ENCODE measurements at regions not wholly inside any gene's neighbourhood (a gene's known extent, or its start where the extent isn't known, plus 50 kb on each side); places are given as distances from the start of the nearest gene placed in this dataset.

DNA sequence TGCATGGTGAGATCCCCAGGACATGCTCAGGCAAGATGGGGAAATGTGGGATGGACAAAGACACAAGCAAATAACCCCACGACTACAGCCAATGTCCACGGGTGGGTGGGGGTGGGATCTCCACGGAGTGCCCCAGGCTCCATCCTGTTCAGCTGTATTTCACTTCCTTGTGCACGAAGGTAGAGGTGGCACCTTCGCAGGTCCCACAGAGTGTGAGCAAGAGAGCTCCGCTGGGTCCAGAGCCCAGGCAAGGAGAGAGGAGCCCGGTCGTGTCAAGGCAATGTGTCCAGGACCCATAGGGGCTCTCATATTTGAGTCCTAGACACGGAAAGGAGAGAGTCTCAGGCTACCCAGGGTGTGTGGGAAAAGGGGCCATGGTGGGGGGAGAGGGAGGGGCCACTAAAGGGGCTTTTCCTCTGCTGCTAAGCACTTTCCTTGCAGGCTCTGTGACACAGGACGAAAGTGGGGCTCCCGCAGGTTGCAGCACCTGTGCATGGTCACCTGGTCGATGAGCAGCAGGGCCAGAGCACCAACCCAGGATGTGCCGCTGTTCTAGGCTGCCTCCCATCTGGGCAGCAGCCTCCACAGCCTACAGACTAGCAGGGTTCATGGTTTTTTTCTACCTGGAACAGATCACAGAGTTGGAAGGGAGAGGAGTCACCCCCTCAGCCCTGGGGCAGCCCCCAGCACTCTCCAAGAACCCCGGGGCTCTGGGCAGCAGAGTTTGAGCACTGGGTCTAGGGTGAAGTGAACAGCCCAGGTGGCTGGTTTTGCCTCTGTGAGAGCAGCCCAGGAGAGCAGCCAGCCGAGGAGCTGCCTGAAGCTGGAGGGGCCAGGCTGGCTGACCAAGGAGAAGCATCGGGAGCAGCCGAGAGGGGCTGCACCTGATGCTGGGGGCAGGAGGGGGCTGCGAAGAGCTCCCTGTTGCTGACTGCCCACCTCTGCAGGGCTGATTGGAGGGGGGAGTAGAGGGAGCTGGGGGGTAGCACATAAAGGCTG is 100.7 kb upstream of the MVB12B start:
- H3K4me3 Mint-ChIP-seq: no peak overlapping the region
- ChIA-PET POLR2A (no interaction called here), CTCF (interaction anchor here (1.2 kb wide), 1 partner anchor 818 kb away, joined by 4 read pairs; no protein-coding TSS in a partner anchor)
- H3K4me1 Mint-ChIP-seq: no peaks in the 10 kb centered on the region
- H3K36me3 Mint-ChIP-seq (ENCODE audit: low read depth): no peaks in the 10 kb centered on the region
- no peak for DNase-seq
- H3K27me3 Mint-ChIP-seq: peaks cover 38% of the 10 kb centered on the region
- H3K27ac Mint-ChIP-seq: no peak overlapping the region
- no peaks in the 10 kb centered on the region for H3K9me3 Mint-ChIP-seq

- DNase-seq: no peak
- Mint-ChIP-seq H3K4me3 (no peak overlapping the region), H3K27me3 (peaks cover 25% of the 10 kb centered on the region), H3K27ac (no peak overlapping the region), H3K9me3 (no peaks in the 10 kb centered on the region), H3K4me1 (no peaks in the 10 kb centered on the region), H3K36me3 (ENCODE audit: low read depth) (no peaks in the 10 kb centered on the region)
- ChIA-PET CTCF (interaction anchor here (0.5 to 1.2 kb wide), 2 partner anchors 820 to 1893 kb away, joined by 3 to 4 read pairs; no protein-coding TSS in a partner anchor), POLR2A (no interaction called here)
These were observed 99.4 kb upstream of the MVB12B start for GRCh38 chr9:126226991-126227936.

DNA sequence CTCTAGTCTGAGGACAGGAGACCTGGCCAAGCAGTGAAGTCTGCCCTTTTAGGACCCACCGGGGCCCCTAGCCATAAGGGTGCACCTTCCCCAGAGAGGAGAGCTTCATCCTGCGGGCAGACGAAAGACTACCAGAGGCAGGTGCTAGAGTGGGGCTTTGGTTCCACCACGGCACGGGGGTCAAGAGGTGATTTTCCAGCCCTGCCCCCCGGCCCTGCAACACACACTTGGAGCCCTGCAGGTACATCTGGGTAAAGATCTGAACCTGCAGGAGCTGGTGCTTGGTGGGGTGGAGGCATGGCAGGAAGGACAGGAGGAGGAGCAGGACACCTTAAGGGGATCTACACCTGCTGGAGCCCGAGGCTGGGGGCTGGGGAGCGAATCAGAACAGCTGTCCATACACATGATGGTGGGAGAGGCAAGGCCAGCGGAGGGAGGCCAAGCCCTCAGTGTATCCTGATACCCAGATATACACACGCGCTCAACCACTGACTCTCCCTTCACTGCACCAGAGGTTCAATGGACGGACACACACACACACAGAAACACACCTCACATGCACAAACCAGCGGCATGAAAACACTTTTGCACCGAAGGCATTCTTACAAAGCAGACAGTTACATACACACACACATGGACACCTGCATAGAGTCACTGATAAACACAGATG is 98.4 kb upstream of the MVB12B start:
- peaks cover 22% of the 10 kb centered on the region for H3K27me3 Mint-ChIP-seq
- H3K4me1 Mint-ChIP-seq: no peaks in the 10 kb centered on the region

DNA sequence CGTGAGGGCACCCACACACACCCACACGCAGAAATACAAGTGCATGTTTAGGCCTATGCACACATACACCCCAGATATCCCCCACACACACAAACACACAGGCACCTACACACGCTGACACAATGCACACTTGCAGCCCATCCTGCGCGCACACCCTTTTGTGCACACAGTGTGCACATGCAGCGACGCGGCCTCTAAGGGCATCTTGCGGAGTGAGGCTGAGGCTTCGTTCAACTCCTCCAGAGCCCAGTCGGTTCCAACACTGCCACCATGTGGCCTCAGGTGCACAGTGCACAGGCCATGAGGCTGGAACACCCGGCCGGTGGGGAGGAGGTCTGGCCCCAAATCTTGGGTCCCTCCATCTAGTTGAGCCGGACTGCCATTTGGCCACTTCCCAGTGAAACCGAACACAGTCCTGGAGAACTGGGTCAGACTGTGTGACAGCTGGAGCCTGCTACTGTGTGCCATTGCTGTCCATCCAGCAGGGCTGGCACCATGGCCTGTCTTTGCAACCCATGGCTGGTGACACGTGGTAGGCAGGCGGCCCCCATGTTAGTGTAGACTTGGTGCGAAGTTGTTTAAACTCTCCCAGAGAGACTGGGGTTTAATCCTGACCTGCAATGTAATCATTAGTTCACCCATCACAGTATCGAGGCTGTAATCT is 97.7 kb upstream of the MVB12B start:
- CTCF ChIA-PET: no interaction called here
- Mint-ChIP-seq H3K27ac (no peak overlapping the region), H3K27me3 (peaks cover 18% of the 10 kb centered on the region), H3K36me3 (ENCODE audit: low read depth) (no peaks in the 10 kb centered on the region), H3K4me3 (no peak overlapping the region), H3K9me3 (no peaks in the 10 kb centered on the region), H3K4me1 (no peaks in the 10 kb centered on the region)
- DNase-seq: peak; percentile 73
- POLR2A ChIA-PET: no interaction called here

More for the DNA sequence above, 98.4 kb upstream of the MVB12B start:
- H3K9me3 Mint-ChIP-seq: no peaks in the 10 kb centered on the region
- DNase-seq: no peak
- POLR2A ChIA-PET: no interaction called here
- no peak overlapping the region for H3K4me3 Mint-ChIP-seq
- no peak overlapping the region for H3K27ac Mint-ChIP-seq
- H3K36me3 Mint-ChIP-seq (ENCODE audit: low read depth): no peaks in the 10 kb centered on the region
- CTCF ChIA-PET: no interaction called here

- Mint-ChIP-seq H3K9me3 (no peaks in the 10 kb centered on the region), H3K36me3 (ENCODE audit: low read depth) (no peaks in the 10 kb centered on the region), H3K27ac (no peak overlapping the region), H3K27me3 (peaks cover 13% of the 10 kb centered on the region), H3K4me3 (no peak overlapping the region), H3K4me1 (no peaks in the 10 kb centered on the region)
- POLR2A ChIA-PET: no interaction called here
- no peak for DNase-seq
- CTCF ChIA-PET: interaction anchor here (1.3 kb wide), 1 partner anchor 822 kb away, joined by 5 read pairs; no protein-coding TSS in a partner anchor
These were observed 97.1 kb upstream of the MVB12B start for GRCh38 chr9:126229501-126229900.

DNA sequence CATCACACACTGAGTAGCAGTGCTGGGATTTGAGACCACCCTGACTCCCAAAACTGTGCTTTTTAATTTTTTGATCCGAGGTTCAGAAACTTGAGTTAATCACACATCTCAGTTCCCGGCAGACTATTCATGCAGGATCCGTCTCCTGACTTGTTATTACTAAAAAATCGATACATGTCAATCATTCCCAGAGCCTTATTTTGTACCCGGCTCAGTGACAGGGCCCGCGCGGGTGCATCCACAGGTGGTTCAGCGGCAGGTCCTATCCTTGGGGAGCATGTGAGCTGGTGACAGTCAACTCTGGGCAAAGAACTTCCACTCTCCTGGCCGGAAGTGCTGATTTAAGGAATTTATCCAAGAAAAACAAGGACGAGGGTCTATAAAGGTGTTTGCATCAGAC is 95.9 kb upstream of the MVB12B start:
- Mint-ChIP-seq H3K27me3 (peaks cover 7% of the 10 kb centered on the region), H3K27ac (no peak overlapping the region), H3K9me3 (no peaks in the 10 kb centered on the region), H3K36me3 (ENCODE audit: low read depth) (no peaks in the 10 kb centered on the region), H3K4me3 (no peak overlapping the region), H3K4me1 (no peaks in the 10 kb centered on the region)
- DNase-seq: no peak
- ChIA-PET CTCF (interaction anchor here (1.3 kb wide), 1 partner anchor 823 kb away, joined by 5 read pairs; no protein-coding TSS in a partner anchor), POLR2A (no interaction called here)

- CTCF ChIA-PET: no interaction called here
- DNase-seq: no peak
- Mint-ChIP-seq H3K9me3 (no peaks in the 10 kb centered on the region), H3K4me1 (no peaks in the 10 kb centered on the region), H3K4me3 (no peak overlapping the region), H3K27me3 (peaks cover 4% of the 10 kb centered on the region), H3K36me3 (ENCODE audit: low read depth) (no peaks in the 10 kb centered on the region), H3K27ac (no peak overlapping the region)
- POLR2A ChIA-PET: no interaction called here
These were observed 94.2 kb upstream of the MVB12B start for GRCh38 chr9:126232461-126232860.

DNA sequence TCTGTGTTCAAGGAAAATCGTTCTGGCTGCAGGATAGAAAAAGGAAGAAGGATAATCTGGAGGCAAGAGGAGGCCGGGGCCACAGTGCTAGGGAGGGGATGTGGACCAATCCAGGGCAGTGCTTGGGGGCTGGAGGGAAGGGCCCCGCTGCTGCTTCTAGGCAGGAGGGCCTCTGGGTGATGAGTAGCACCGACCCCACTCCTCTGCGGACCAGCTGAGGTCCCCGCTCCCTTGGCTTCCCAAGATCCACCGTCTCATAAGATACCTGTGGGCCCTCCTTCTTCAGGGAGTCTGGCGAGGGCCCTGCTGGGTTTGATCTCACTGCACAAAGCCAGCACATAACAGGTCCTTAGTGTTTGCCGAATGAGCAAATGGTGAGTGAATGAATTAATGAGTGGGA is 93.5 kb upstream of the MVB12B start:
- H3K27ac Mint-ChIP-seq: no peak overlapping the region
- H3K36me3 Mint-ChIP-seq (ENCODE audit: low read depth): no peaks in the 10 kb centered on the region
- ChIA-PET POLR2A (no interaction called here), CTCF (no interaction called here)
- DNase-seq: no peak
- H3K27me3 Mint-ChIP-seq: peaks cover 3% of the 10 kb centered on the region
- no peaks in the 10 kb centered on the region for H3K4me1 Mint-ChIP-seq
- H3K9me3 Mint-ChIP-seq: no peaks in the 10 kb centered on the region
- no peak overlapping the region for H3K4me3 Mint-ChIP-seq

- H3K36me3 Mint-ChIP-seq (ENCODE audit: low read depth): no peaks in the 10 kb centered on the region
- H3K4me3 Mint-ChIP-seq: no peak overlapping the region
- DNase-seq: no peak
- H3K9me3 Mint-ChIP-seq: no peaks in the 10 kb centered on the region
- H3K27ac Mint-ChIP-seq: no peak overlapping the region
- POLR2A ChIA-PET: no interaction called here
- H3K27me3 Mint-ChIP-seq: peaks cover 2% of the 10 kb centered on the region
- no peaks in the 10 kb centered on the region for H3K4me1 Mint-ChIP-seq
- CTCF ChIA-PET: interaction anchor here (0.8 kb wide), 1 partner anchor 329 kb away, joined by 3 read pairs; no protein-coding TSS in a partner anchor
These were observed 92.6 kb upstream of the MVB12B start for GRCh38 chr9:126233913-126234525.

- Mint-ChIP-seq H3K27me3 (peaks cover 4% of the 10 kb centered on the region), H3K27ac (no peak overlapping the region), H3K9me3 (no peaks in the 10 kb centered on the region), H3K4me1 (no peaks in the 10 kb centered on the region), H3K4me3 (no peak overlapping the region), H3K36me3 (ENCODE audit: low read depth) (no peaks in the 10 kb centered on the region)
- CTCF ChIA-PET: interaction anchor here (0.8 kb wide), 1 partner anchor 328 kb away, joined by 3 read pairs; no protein-coding TSS in a partner anchor
- POLR2A ChIA-PET: no interaction called here
- no peak for DNase-seq
These were observed 91.8 kb upstream of the MVB12B start for GRCh38 chr9:126234681-126235335.

DNA sequence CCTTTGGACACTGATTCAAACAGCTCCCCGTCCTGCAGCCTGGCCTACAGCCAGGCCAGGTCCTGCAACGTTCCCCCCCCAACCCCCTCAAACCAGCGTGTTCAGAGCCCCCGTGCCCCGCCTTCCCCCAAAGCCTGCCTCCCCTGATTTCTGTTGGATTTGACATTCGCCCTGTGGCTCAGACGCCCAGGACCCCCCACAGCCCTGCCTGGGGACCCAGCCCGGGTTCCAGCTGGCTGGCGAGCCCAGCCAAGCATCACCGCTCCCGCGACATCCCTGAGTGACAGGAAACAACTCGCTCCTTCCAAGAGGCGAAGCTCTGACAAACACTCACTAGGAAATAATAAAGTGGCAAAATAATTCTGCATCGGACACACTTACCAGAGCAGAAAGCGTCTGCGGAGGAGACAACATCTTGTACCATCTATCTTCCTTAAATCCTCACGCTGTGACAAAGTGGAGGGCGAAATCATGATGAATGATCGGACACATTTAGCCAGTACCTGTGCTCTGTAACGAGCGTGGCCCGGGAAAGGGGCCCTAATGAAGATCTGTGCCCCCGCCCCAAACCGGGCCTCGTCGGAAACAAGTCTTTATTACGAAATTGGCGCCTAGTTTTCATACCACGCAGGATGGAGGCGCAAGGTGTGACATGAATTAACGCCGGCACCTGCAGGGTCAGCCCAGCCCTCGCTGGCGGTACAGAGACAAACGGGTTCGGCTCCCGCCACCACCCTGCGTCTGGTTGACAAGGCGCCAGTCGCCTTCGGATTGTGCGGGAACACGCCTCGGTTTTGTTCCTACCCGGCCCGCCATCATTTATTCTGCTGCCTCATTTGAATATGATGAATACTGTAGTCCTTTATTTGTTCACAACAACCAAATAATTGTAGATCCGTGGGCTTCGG is 91.0 kb upstream of the MVB12B start:
- ChIA-PET CTCF (no interaction called here), POLR2A (no interaction called here)
- H3K4me1 Mint-ChIP-seq: no peaks in the 10 kb centered on the region
- no peak overlapping the region for H3K27ac Mint-ChIP-seq
- H3K36me3 Mint-ChIP-seq (ENCODE audit: low read depth): no peaks in the 10 kb centered on the region
- no peak for DNase-seq
- H3K9me3 Mint-ChIP-seq: no peaks in the 10 kb centered on the region
- H3K4me3 Mint-ChIP-seq: no peak overlapping the region
- H3K27me3 Mint-ChIP-seq: peaks cover 4% of the 10 kb centered on the region
